ENCODE measurements at regions not wholly inside any gene's neighbourhood (a gene's known extent, or its start where the extent isn't known, plus 50 kb on each side); places are given as distances from the start of the nearest gene placed in this dataset.

DNA sequence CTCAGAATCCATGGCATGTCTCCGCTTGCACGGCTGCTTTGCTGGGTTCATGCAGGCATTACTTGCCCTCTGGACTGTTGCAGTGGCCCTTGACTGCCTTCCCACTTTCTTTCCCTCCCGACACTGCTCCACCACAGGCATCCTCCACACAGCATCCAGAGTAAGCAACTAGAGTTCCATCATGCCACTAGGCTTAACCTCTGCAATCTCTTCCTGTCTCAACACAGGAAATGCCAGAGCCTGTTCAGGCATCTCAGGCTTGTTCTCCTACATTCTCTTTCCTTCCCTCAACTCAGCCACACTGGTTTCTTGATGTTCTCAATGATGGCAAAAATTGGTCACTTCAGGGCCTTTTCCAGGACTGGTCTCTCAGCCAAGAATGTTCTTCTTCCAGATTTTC lies 284.5 kb upstream of the KLF6 start:
- no peaks in the 10 kb centered on the region for H3K9me3 ChIP-seq (replicated peaks; ENCODE audit: control insufficient read depth, insufficient read depth, low read depth, low read length)
- H3K36me3 ChIP-seq (ENCODE audit: control insufficient read depth, insufficient read depth, low read length) = no peaks in the 10 kb centered on the region
- H2AFZ ChIP-seq (ENCODE audit: low read depth, low read length) = no peak overlapping the region
- H3K9ac ChIP-seq (ENCODE audit: insufficient read depth in 1 of 2, low read depth in 2 of 2, low read length in 2 of 2) = no peak overlapping the region
- peaks cover 4 to 27% of the 10 kb centered on the region in 2 experiments; a peak in 4 of 5 replicates for H3K27me3 ChIP-seq (ENCODE audit: control insufficient read depth in 2 of 2, insufficient read depth in 2 of 2, low read length in 2 of 2)
- H3K79me2 ChIP-seq (ENCODE audit: control insufficient read depth, insufficient read depth, low read length) = no peaks in the 10 kb centered on the region
- H4K20me1 ChIP-seq (replicated peaks; ENCODE audit: control insufficient read depth, insufficient read depth, low read length) = no peaks in the 10 kb centered on the region
- no peaks in the 10 kb centered on the region; a peak in 1 of 5 replicates for H3K4me1 ChIP-seq (replicated peaks in 1 of 2; ENCODE audit: control insufficient read depth in 2 of 2, insufficient read depth in 2 of 2, low read length in 2 of 2)
- H3K4me2 ChIP-seq (ENCODE audit: insufficient read depth, low read length) = no peak overlapping the region
- no TSS peak for BruUV-seq (replicated peaks)
- FAIRE-seq (no peak), DNase-seq (ENCODE audit: extremely low read depth in 1 of 4, low spot score in 3 of 4) (no peak), ATAC-seq (no peak)
- 3% methylated on average over 3 of the region's 3 CpGs for WGBS (ENCODE audit: insufficient coverage, low coverage, missing lambda C conversion rate)
- ChIA-PET CTCF (ENCODE audit: low intra/inter-chr PET ratio) (no interaction called here), POLR2A (no interaction called here)
- H3K27ac ChIP-seq (ENCODE audit: extremely low read depth, low read depth, low read length) = no peak overlapping the region
- intact Hi-C loops (cut with micrococcal nuclease) = no loop called here
- H3K9me1 ChIP-seq (ENCODE audit: control insufficient read depth, insufficient read depth, low read length) = no peaks in the 10 kb centered on the region
- in situ Hi-C loops (cut with MboI) = no loop called here
- no peak overlapping the region for H3K4me3 ChIP-seq
- no peak for TF ChIP-seq ZNF592 (IDR thresholded peaks at IDR 0.05)
- TF ChIP-seq MXD1 (CRISPR knock-in tag; IDR thresholded peaks at IDR 0.05; ENCODE audit: borderline replicate concordance, poor library complexity, severe bottlenecking) = no peak
- TF ChIP-seq CREB3 (tag; conservative IDR thresholded peaks at IDR 0.05; ENCODE audit: low read depth) = no peak
- TF ChIP-seq ZNF398 (CRISPR knock-in tag; IDR thresholded peaks at IDR 0.05) = no peak
- no peak for TF ChIP-seq RBM14 (IDR thresholded peaks at IDR 0.05; ENCODE audit: borderline replicate concordance, insufficient read depth, low read depth, low read length)
- TF ChIP-seq ZNF212 (CRISPR knock-in tag; IDR thresholded peaks at IDR 0.05) = no peak
- no peak for TF ChIP-seq ELK3 (CRISPR knock-in tag; IDR thresholded peaks at IDR 0.05)
- TF ChIP-seq, protein P1, sequence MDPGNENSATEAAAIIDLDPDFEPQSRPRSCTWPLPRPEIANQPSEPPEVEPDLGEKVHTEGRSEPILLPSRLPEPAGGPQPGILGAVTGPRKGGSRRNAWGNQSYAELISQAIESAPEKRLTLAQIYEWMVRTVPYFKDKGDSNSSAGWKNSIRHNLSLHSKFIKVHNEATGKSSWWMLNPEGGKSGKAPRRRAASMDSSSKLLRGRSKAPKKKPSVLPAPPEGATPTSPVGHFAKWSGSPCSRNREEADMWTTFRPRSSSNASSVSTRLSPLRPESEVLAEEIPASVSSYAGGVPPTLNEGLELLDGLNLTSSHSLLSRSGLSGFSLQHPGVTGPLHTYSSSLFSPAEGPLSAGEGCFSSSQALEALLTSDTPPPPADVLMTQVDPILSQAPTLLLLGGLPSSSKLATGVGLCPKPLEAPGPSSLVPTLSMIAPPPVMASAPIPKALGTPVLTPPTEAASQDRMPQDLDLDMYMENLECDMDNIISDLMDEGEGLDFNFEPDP (CRISPR knock-in tag; IDR thresholded peaks at IDR 0.05) = no peak

Measured in K562 (cell line).